Cardiac muscle cell (in vitro differentiated cells and primary cell): ENCODE measurements at regions not wholly inside any gene's neighbourhood (a gene's known extent, or its start where the extent isn't known, plus 50 kb on each side); places are given as distances from the start of the nearest gene placed in this dataset.
A peak's percentile ranks its signal among the peaks of the same experiment; 100 is the strongest.

Experiments used
- DNase-seq, 2 donors: peaks; one replicate each; pipeline versions ENCODE4 v3.0.0 to v3.0.0-alpha.2; 2010 to 2017; ENCODE audit warnings: low read depth in 1 of 2, low spot score in 1 of 2
- H3K27ac ChIP-seq: fragments of 200-600 bp; sonication (generic); 2 replicates; pipeline ENCODE4 v1.5.1; 2016
- H3K27me3 ChIP-seq: fragments of 200-600 bp; sonication (generic); 2 replicates; pipeline ENCODE4 v1.6.0; 2016; ENCODE audit warnings: control low read depth
- H3K36me3 ChIP-seq: fragments of 200-600 bp; sonication (generic); 2 replicates; pipeline ENCODE4 v1.5.1; 2016; ENCODE audit warnings: control low read depth
- H3K4me1 ChIP-seq: fragments of 200-600 bp; sonication (generic); 2 replicates; pipeline ENCODE4 v1.8.1; 2017; ENCODE audit warnings: low read depth, mild to moderate bottlenecking, mixed run types
- H3K4me3 ChIP-seq: fragments of 200-600 bp; sonication (generic); 2 replicates; pipeline ENCODE4 v1.5.1; 2016; ENCODE audit warnings: mild to moderate bottlenecking
- H3K9me3 ChIP-seq: fragments of 200-600 bp; sonication (generic); 2 replicates; pipeline ENCODE4 v1.5.1; 2017; ENCODE audit warnings: low read depth, mild to moderate bottlenecking, control low read depth
- CTCF ChIP-seq: IDR thresholded peaks from 2 replicates; pipeline ENCODE4 v1.5.1; 2012; ENCODE audit warnings: low read depth, mild to moderate bottlenecking, low read length

- H3K4me3 ChIP-seq: no peak overlapping the region
- H3K4me1 ChIP-seq: no peaks in the 10 kb centered on the region
- TF ChIP-seq CTCF: no peak
- no peaks in the 10 kb centered on the region for H3K9me3 ChIP-seq
- H3K27ac ChIP-seq: no peak overlapping the region
- no peaks in the 10 kb centered on the region for H3K36me3 ChIP-seq
- peak in 1 of 2 donors; percentile 22 for DNase-seq
- H3K27me3 ChIP-seq: no peaks in the 10 kb centered on the region
Observed at GRCh38 chr12:30120522-30120921, 336.8 kb upstream of the TMTC1 start.

GRCh38 chr12:30117483-30117882 lies 333.7 kb upstream of the TMTC1 start:
- no peak overlapping the region for H3K4me3 ChIP-seq
- no peaks in the 10 kb centered on the region for H3K36me3 ChIP-seq
- no peak for DNase-seq
- H3K27me3 ChIP-seq: no peaks in the 10 kb centered on the region
- H3K4me1 ChIP-seq: no peaks in the 10 kb centered on the region
- H3K27ac ChIP-seq: no peak overlapping the region
- H3K9me3 ChIP-seq: no peaks in the 10 kb centered on the region
- TF ChIP-seq CTCF: no peak

DNA sequence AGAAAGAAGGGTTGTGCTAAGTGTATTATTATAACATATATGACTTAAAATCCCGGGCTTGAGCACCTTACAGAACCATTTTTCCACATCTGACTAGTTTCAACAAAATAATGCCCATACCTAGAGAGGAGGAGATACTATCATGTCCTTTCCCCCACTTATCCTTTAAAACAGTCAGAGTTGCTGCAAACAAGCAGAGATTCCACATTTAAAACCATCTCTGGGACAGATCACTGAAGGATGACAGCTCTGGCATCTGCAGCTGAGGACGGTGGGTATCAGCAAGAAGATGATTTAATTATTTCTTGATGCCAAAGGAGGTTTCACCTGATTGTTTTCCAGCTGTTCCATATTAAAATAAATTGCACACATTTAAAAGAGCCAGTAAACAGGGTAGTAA lies 328.0 kb upstream of the TMTC1 start:
- Histone ChIP-seq H3K4me3 (no peak overlapping the region), H3K27me3 (no peaks in the 10 kb centered on the region), H3K36me3 (no peaks in the 10 kb centered on the region), H3K9me3 (no peaks in the 10 kb centered on the region), H3K4me1 (no peaks in the 10 kb centered on the region), H3K27ac (no peak overlapping the region)
- no peak for TF ChIP-seq CTCF
- no peak for DNase-seq

DNA sequence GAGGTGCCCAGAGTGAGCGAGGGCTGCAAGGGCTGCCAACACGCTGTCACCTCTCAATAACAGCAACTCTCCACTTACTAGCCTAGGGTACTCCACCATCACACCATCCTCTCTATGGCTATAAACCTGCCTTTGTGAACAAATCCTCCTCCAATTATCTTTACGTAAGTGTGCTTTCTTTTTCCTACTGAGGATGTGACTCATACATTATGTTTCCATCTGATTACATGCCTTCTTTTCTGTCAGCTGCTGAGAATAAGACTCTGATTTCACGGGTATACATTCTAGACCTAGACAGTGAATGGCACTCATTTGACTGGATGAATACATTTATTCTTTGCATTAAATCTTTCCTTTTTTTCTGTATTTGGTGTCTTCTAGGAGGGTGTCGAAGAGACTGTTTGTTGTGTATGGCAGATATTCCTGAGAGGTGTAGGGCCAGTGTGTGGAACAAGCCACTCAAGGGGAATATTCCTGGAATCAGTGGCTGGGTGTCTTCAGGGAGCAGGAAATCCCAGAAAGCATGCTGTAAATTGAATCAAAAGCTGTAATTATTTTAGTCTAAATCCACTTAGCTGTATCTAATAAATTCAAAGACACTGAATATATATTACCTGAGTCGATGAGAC lies 327.3 kb upstream of the TMTC1 start:
- Histone ChIP-seq H3K27me3 (no peaks in the 10 kb centered on the region), H3K4me3 (no peak overlapping the region), H3K4me1 (no peaks in the 10 kb centered on the region), H3K36me3 (no peaks in the 10 kb centered on the region), H3K9me3 (no peaks in the 10 kb centered on the region), H3K27ac (no peak overlapping the region)
- no peak for TF ChIP-seq CTCF
- peak in 1 of 2 donors; percentile 72 for DNase-seq

- no peaks in the 10 kb centered on the region for H3K4me1 ChIP-seq
- H3K27ac ChIP-seq: no peak overlapping the region
- DNase-seq: no peak
- no peak overlapping the region for H3K4me3 ChIP-seq
- no peaks in the 10 kb centered on the region for H3K9me3 ChIP-seq
- TF ChIP-seq CTCF: no peak
- no peaks in the 10 kb centered on the region for H3K36me3 ChIP-seq
- H3K27me3 ChIP-seq: no peaks in the 10 kb centered on the region
Observed at GRCh38 chr12:30110498-30110897, 326.8 kb upstream of the TMTC1 start.
